ENCODE measurements at regions not wholly inside any gene's neighbourhood (a gene's known extent, or its start where the extent isn't known, plus 50 kb on each side); places are given as distances from the start of the nearest gene placed in this dataset.

DNA sequence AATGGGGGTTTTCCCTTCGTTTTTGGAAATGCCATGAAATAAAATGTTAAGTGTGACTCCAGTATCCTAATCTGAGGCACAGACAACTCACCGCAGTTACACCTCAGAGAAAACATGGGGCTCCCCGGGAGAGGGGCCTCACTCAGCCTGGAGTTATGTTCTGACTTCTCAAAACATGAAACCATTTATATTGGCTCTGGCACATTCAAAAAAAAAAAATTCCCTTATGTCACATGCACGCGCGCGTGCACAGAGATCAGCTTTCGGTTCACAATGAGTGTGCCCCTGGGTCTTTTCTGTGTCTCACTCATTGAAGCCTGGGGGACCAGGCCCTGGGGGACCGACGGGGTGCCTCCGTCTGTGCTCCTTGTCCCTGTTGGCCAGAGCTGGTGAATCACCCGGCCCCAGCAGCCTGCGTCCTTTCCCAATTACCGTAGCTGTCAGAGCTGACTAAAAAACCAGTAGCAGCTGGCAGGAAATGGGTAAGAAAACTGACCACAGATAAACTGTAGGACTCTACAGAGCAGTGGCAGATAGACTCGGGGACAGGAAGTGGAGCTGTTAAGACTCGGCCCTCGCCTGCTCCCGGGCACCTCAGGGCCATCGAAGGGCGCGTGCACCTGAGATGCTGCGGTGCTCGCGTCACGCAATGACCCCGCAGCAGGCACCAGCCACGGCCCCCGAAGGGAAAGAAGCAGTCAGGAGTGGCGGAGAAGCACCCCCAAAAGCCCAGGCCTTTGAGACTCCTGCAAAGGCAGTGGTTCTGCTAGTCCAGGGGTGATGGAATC, 138.3 kb upstream of the ID2 start:
- DNase-seq = peak in 1 of 2 donors; percentile 28
- Histone ChIP-seq H3K4me3 (no peak overlapping the region), H3K27ac (peak overlapping the region; percentile 16 to 23), H3K4me1 (no peaks in the 10 kb centered on the region), H3K36me3 (no peaks in the 10 kb centered on the region), H3K9me3 (no peaks in the 10 kb centered on the region), H3K27me3 (no peaks in the 10 kb centered on the region)
- intact Hi-C loops (cut with DNase I; ENCODE audit: low total_unique reads) = no loop called here
- TF ChIP-seq, protein P1, sequence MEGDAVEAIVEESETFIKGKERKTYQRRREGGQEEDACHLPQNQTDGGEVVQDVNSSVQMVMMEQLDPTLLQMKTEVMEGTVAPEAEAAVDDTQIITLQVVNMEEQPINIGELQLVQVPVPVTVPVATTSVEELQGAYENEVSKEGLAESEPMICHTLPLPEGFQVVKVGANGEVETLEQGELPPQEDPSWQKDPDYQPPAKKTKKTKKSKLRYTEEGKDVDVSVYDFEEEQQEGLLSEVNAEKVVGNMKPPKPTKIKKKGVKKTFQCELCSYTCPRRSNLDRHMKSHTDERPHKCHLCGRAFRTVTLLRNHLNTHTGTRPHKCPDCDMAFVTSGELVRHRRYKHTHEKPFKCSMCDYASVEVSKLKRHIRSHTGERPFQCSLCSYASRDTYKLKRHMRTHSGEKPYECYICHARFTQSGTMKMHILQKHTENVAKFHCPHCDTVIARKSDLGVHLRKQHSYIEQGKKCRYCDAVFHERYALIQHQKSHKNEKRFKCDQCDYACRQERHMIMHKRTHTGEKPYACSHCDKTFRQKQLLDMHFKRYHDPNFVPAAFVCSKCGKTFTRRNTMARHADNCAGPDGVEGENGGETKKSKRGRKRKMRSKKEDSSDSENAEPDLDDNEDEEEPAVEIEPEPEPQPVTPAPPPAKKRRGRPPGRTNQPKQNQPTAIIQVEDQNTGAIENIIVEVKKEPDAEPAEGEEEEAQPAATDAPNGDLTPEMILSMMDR (IDR thresholded peaks at IDR 0.05) = no peak
- TF ChIP-seq POLR2A (IDR thresholded peaks at IDR 0.05) = no peak

DNA sequence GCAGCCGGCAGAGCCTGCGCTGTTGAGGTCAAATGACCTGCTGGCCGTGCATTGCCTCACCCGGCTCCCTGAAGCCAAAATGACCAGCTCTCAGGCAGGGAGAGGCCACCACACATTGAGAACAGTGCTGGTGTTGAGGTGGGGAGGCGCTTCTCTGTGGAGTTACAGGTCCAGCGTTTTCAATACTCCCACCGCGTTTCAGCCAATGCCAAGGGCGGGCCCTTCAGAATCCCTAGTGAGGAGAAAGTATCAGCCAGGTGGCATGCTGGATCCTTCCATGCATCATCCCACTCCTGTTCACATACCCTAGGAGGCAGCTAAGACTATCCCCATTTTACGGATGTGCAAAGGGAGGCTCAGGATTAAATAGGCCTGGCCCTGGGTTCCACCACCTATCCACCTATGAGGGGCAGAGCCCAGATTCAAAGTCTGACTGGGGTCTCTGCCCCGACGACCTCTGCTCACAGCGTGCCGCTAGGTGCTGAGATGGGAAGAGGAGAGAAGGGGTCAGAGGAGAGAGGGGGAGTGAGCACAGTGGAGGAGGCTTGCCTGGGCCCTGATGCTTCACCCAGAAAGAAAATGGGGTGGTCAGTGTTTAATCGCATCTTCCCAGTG, 137.6 kb upstream of the ID2 start:
- intact Hi-C loops (cut with DNase I; ENCODE audit: low total_unique reads) = no loop called here
- peak overlapping the region in 1 of 2 donors; percentile 45 for H3K27ac ChIP-seq
- TF ChIP-seq, protein P1 (IDR thresholded peaks at IDR 0.05) = no peak
- no peak for TF ChIP-seq POLR2A (IDR thresholded peaks at IDR 0.05)

DNA sequence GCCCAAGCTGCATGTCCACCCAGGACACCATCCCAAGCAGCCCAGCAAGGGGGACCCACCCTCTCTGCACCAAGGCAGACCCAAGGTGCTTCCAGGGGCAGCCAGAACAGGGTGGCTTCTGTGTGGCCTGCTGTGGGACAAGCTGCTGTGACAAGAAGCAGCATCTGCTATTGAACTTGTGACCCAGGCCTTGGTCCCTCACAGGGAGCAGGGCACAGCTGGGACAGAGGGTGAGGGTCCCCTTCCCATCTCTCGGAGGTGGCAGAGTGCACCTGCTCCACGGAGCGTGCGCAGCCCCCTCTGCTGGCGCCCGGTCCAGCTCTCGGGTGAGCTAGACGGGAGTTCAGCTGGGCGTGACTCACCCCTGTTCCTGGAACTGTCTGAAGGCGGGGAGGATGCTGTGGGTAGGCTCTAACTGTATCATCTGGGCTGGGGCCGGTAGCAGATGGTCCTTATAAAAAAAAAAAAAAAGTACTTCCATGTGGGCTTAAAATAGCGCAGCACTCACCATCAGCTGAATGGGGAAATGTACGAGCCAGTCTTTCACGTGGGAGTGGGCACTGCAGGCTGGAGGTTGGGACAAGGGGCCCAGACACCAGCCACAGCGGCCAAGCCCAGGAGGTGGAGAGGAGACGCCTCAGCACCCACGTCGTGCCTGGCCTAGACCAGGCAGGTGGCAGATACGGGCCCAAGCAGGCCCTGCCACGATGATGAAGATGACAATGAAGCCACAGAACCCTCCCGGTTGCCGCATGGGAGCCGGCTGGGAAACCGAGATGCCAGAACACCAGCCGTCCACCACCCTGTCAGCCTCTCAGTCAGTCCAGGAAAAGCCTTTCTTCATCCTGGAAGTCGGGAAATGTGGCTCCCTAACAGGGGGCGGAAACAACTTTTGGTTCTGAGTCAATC, 136.8 kb upstream of the ID2 start:
- no peaks in the 10 kb centered on the region for H3K36me3 ChIP-seq
- H3K4me1 ChIP-seq = no peaks in the 10 kb centered on the region
- no peak overlapping the region for H3K4me3 ChIP-seq
- peak overlapping the region; percentile 47 to 48 for H3K27ac ChIP-seq
- no peak for TF ChIP-seq POLR2A (IDR thresholded peaks at IDR 0.05)
- TF ChIP-seq, protein P1 (IDR thresholded peaks at IDR 0.05) = peak; percentile 20 to 53 (median 43)
- peak; percentile 82 to 84 for DNase-seq
- H3K9me3 ChIP-seq = no peaks in the 10 kb centered on the region
- H3K27me3 ChIP-seq = no peaks in the 10 kb centered on the region
- intact Hi-C loops (cut with DNase I; ENCODE audit: low total_unique reads) = no loop called here

More for the DNA sequence above, 137.6 kb upstream of the ID2 start:
- H3K36me3 ChIP-seq = no peaks in the 10 kb centered on the region
- H3K4me3 ChIP-seq = no peak overlapping the region
- no peaks in the 10 kb centered on the region for H3K4me1 ChIP-seq
- no peaks in the 10 kb centered on the region for H3K9me3 ChIP-seq
- peak in 1 of 2 donors; percentile 12 for DNase-seq
- H3K27me3 ChIP-seq = no peaks in the 10 kb centered on the region

DNA sequence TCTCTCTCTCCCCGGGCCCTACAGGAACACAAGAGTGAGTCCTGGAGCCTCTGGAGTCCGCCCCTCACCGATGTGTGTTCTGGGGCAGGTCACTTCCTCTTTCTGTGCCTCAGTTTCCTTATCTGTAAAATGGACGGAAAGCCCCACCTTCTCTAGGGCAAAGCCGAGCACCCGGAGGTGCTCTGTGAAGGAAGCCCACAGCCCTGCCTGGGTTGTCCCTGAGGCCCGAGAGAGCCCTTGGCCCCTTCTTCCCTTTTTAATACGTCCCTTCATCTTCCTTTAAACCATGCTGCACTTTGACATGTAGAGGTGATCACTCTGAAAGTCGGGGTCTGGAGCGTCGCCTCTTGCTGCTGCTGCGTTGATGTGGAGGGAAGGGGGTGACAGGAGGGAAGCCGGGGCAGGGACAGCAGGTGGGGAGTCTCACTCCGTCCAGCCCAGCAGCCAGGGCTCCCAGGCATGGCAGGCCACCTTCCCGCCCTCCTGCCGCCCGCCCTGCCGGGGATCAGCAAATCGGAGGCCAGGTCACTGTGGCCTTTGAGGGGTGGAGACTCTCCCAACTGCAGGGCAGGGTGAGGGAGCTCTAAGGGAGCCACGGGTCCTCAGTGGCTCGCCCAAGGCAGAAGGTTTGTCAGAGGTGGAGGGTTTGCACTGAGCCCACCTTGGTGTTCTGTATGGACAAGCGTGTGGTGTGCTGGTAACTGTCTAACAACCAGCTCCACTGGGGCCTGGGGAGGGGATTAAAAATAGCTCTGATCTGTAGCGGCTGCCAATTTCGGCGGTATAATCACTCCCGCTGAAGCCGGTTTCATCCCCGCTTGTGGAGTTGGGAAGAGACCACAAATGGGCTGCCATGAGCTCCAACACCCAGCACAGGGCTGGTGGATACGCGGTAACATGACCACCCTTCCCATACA, 135.9 kb upstream of the ID2 start:
- intact Hi-C loops (cut with DNase I; ENCODE audit: low total_unique reads) = no loop called here
- H3K27ac ChIP-seq = peak overlapping the region in 1 of 2 donors; percentile 48
- peak in 1 of 2 donors; percentile 11 for DNase-seq

More for the DNA sequence above, 135.9 kb upstream of the ID2 start:
- H3K27me3 ChIP-seq = no peaks in the 10 kb centered on the region
- TF ChIP-seq, protein P1 (IDR thresholded peaks at IDR 0.05) = no peak
- no peak for TF ChIP-seq POLR2A (IDR thresholded peaks at IDR 0.05)
- H3K36me3 ChIP-seq = no peaks in the 10 kb centered on the region
- no peak overlapping the region for H3K4me3 ChIP-seq
- no peaks in the 10 kb centered on the region for H3K9me3 ChIP-seq
- H3K4me1 ChIP-seq = no peaks in the 10 kb centered on the region
